Kidney (tissue), 13 donors: ENCODE measurements at regions not wholly inside any gene's neighbourhood (a gene's known extent, or its start where the extent isn't known, plus 50 kb on each side); places are given as distances from the start of the nearest gene placed in this dataset.
A peak's percentile ranks its signal among the peaks of the same experiment; 100 is the strongest.

Source experiments
- DNase-seq, 5 donors: peaks; one replicate each; pipeline ENCODE4 v3.0.0-alpha.2; 2013 to 2020
- FAIRE-seq: peaks from 2 replicates; lab custom pipeline; 2012; peaks lifted over from hg19 to GRCh38; lab: Jason Lieb, UNC
- H3K27ac ChIP-seq, 2 donors: one replicate each; pipeline ENCODE4 v1.7.0; 2013; ENCODE audit warnings: low read depth in 2 of 2, low read length in 2 of 2, inconsistent platforms in 1 of 2
- H3K27me3 ChIP-seq: one replicate; pipeline ENCODE4 v1.7.1; 2013; ENCODE audit warnings: low read length, inconsistent platforms; ENCODE audit not compliant: control insufficient read depth, insufficient read depth
- H3K36me3 ChIP-seq, 3 donors: one replicate each; pipeline versions ENCODE4 v1.7.0 to v1.7.1; 2013; ENCODE audit warnings: low read length in 3 of 3, control low read depth in 1 of 3, inconsistent platforms in 1 of 3; ENCODE audit not compliant: insufficient read depth in 3 of 3, control insufficient read depth in 2 of 3
- H3K4me1 ChIP-seq, 3 donors: one replicate each; pipeline versions ENCODE4 v1.7.0 to v1.7.1; 2013; ENCODE audit warnings: low read length in 3 of 3, inconsistent platforms in 1 of 3, low read depth in 1 of 3; ENCODE audit not compliant: control insufficient read depth in 2 of 3, insufficient read depth in 2 of 3
- H3K4me3 ChIP-seq, 3 donors: one replicate each; pipeline versions ENCODE4 v1.7.0 to v1.8.1; 2013; ENCODE audit warnings: low read length in 3 of 3, control low read depth in 1 of 3, inconsistent platforms in 1 of 3
- H3K9ac ChIP-seq, 3 donors: one replicate each; pipeline versions ENCODE4 v1.7.0 to v1.7.1; 2013; ENCODE audit warnings: low read length in 3 of 3, control low read depth in 1 of 3, inconsistent platforms in 1 of 3
- H3K9me3 ChIP-seq, 3 donors: one replicate each; pipeline versions ENCODE4 v1.7.0 to v1.7.1; 2013; ENCODE audit warnings: low read length in 3 of 3, control low read depth in 1 of 3, inconsistent platforms in 1 of 3; ENCODE audit not compliant: control insufficient read depth in 2 of 3, insufficient read depth in 1 of 3
- intact Hi-C: fragments of 100-400 bp; cut with DNase I; formaldehyde crosslinking; loops from one replicate; pipeline ENCODE4 v1.11.1; 2022
- TF ChIP-seq, protein P1 (sequence below): IDR thresholded peaks from 3 replicates; pipeline ENCODE4 v1.5.1; 2012; ENCODE audit warnings: mild to moderate bottlenecking, moderate library complexity, borderline replicate concordance; ENCODE audit not compliant: insufficient read depth; ENCODE audit errors: extremely low read depth
- donor health status: control.
- donor health status: control.
- donor health status: control.
- donor health status: control.
- donor health status: control.
- donor health status: DM: yes; HTN: yes; CAD: no.
- donor health status: Normal renal cell carcinoma (clear cell type).

DNA sequence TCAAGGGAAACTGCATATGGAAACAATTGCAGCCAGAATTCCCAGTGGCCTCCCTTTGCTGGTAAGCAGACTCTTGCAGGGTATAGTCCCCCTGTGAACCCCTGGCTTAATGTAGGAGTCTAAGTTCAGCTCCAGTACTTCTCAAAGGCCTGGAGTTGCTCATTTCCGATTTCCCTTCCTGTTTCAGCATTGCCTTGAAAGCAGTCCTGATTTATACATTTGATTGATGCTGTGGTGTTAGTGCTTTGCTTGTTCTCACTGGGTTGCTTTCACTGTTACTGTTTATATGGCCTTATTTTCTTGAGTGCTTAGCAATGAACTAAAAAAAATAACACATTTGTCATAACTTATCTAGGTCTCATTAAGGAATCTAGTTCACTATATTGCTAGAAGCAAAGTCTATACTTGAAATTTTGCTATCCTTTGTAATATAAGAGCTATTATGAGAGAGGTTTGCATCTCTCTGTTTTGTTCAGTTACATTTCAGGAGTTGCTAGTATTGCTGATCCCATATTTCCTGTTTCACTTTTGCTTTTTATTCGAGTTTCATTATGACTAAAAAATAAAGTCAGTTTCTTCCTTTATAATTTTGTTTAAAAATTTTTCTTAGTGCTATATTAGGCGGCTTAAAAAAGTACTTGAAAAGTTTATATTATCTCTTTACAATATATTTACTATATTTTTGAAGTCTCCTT is 122.4 kb upstream of the NMUR2 start:
- Histone ChIP-seq H3K27me3 (no peaks in the 10 kb centered on the region), H3K4me1 (no peaks in the 10 kb centered on the region), H3K36me3 (no peaks in the 10 kb centered on the region), H3K9me3 (no peaks in the 10 kb centered on the region), H3K27ac (no peak overlapping the region), H3K4me3 (no peak overlapping the region), H3K9ac (no peak overlapping the region)
- DNase-seq, result peak in 2 of 5 donors; percentile 47 to 73
- peak; percentile 92 for FAIRE-seq
- intact Hi-C loops, result no loop called here
- TF ChIP-seq, protein P1, sequence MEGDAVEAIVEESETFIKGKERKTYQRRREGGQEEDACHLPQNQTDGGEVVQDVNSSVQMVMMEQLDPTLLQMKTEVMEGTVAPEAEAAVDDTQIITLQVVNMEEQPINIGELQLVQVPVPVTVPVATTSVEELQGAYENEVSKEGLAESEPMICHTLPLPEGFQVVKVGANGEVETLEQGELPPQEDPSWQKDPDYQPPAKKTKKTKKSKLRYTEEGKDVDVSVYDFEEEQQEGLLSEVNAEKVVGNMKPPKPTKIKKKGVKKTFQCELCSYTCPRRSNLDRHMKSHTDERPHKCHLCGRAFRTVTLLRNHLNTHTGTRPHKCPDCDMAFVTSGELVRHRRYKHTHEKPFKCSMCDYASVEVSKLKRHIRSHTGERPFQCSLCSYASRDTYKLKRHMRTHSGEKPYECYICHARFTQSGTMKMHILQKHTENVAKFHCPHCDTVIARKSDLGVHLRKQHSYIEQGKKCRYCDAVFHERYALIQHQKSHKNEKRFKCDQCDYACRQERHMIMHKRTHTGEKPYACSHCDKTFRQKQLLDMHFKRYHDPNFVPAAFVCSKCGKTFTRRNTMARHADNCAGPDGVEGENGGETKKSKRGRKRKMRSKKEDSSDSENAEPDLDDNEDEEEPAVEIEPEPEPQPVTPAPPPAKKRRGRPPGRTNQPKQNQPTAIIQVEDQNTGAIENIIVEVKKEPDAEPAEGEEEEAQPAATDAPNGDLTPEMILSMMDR, result no peak

DNA sequence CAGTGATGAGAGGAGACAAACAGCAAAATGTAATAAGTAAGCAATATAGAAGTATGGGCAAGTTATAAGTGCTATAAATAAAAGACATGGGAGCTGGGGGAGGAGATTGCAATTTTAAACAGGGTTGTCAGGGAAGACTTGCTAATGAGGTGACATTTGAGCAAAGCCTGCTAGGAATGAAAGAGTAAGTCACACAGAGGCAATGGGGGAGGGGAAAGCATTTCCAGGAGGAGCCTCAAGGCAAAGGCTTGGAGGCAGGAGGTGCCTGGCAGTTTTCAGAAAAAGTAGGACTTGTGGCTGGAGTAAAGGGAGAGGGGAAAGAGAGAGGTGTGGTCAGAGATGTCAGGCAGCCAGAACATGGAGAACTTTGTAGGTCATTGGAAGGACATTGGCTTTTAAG is 124.4 kb upstream of the NMUR2 start:
- FAIRE-seq (no peak), DNase-seq (peak in 1 of 5 donors; percentile 7)
- H3K4me1 ChIP-seq, result no peaks in the 10 kb centered on the region
- H3K27me3 ChIP-seq, result no peaks in the 10 kb centered on the region
- H3K9me3 ChIP-seq, result no peaks in the 10 kb centered on the region
- TF ChIP-seq, protein P1, result no peak
- H3K9ac ChIP-seq, result no peak overlapping the region
- no peaks in the 10 kb centered on the region for H3K36me3 ChIP-seq
- no peak overlapping the region for H3K4me3 ChIP-seq
- intact Hi-C loops, result no loop called here
- no peak overlapping the region for H3K27ac ChIP-seq

DNA sequence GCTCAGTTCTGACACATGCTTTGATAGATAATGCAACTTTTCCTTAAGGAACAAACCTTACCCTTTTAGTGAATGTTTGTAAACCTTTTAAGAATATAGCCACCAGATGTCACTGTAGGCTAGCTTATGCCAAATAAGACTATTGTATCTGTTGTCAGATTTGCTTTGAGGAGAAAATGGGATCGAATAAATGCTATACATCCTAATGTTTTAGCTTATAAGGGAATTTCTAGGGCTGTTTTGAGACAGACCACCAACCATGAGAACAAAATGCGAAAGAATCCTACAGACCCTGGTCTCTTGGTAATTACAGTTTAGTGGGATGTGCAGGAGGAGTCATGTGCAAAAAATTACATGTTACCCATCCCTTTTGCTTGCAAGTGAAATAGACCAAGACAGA is 127.6 kb upstream of the NMUR2 start:
- H3K36me3 ChIP-seq, result no peaks in the 10 kb centered on the region
- peak; percentile 50 for FAIRE-seq
- no peaks in the 10 kb centered on the region for H3K27me3 ChIP-seq
- intact Hi-C loops, result no loop called here
- DNase-seq, result peak in 2 of 5 donors; percentile 67 to 82
- TF ChIP-seq, protein P1, result peak; percentile 63
- no peaks in the 10 kb centered on the region for H3K4me1 ChIP-seq
- no peak overlapping the region for H3K27ac ChIP-seq
- no peak overlapping the region for H3K9ac ChIP-seq
- no peak overlapping the region for H3K4me3 ChIP-seq
- no peaks in the 10 kb centered on the region for H3K9me3 ChIP-seq
